ENCODE measurements at regions not wholly inside any gene's neighbourhood (a gene's known extent, or its start where the extent isn't known, plus 50 kb on each side); places are given as distances from the start of the nearest gene placed in this dataset.

GRCh38 chr11:25200925-25201324, 704.1 kb downstream of the LUZP2 start:
- H3K4me1 Mint-ChIP-seq: peaks cover 15% of the 10 kb centered on the region
- Histone ChIP-seq H3K27ac (ENCODE audit: low read depth) (no peak overlapping the region), H3K79me2 (replicated peaks; ENCODE audit: insufficient read depth) (no peaks in the 10 kb centered on the region), H3K27me3 (ENCODE audit: insufficient read depth) (no peaks in the 10 kb centered on the region), H3K4me2 (no peak overlapping the region), H3K9me2 (ENCODE audit: insufficient read depth) (no peaks in the 10 kb centered on the region), H3K4me3 (no peak overlapping the region), H3K4me1 (ENCODE audit: insufficient read depth) (peaks cover 9% of the 10 kb centered on the region), H3K36me3 (ENCODE audit: insufficient read depth) (no peaks in the 10 kb centered on the region), H2AFZ (no peak overlapping the region), H3F3A (replicated peaks; ENCODE audit: low read depth) (no peaks in the 10 kb centered on the region), H4K20me1 (replicated peaks; ENCODE audit: insufficient read depth) (no peaks in the 10 kb centered on the region)
- ATAC-seq (no peak), DNase-seq (ENCODE audit: low spot score) (no peak)
- no peak overlapping the region for H3K4me3 Mint-ChIP-seq
- TF ChIP-seq ZNF331 (CRISPR knock-in tag; IDR thresholded peaks at IDR 0.05; ENCODE audit: low read depth): no peak
- TF ChIP-seq ZNF114 (CRISPR knock-in tag; IDR thresholded peaks at IDR 0.05): no peak
- no peak for TF ChIP-seq CREB1 (CRISPR knock-in tag; IDR thresholded peaks at IDR 0.05; ENCODE audit: low read depth)
- no peak for TF ChIP-seq REST (IDR thresholded peaks at IDR 0.05; ENCODE audit: unreplicated experiment)
- no peak for TF ChIP-seq ZNF462 (CRISPR knock-in tag; IDR thresholded peaks at IDR 0.05)
- no peak for TF ChIP-seq EZH2 (IDR thresholded peaks at IDR 0.05; ENCODE audit: low read depth, unreplicated experiment)
- TF ChIP-seq JUNB (IDR thresholded peaks at IDR 0.05; ENCODE audit: unreplicated experiment): no peak
- no peak for TF ChIP-seq EZH2phosphoT487 (IDR thresholded peaks at IDR 0.05; ENCODE audit: unreplicated experiment)
- no peak for TF ChIP-seq NANOG (IDR thresholded peaks at IDR 0.05; ENCODE audit: borderline replicate concordance)
- no peak for TF ChIP-seq STAT1 (IDR thresholded peaks at IDR 0.05; ENCODE audit: unreplicated experiment)
- TF ChIP-seq POLR2AphosphoS5 (IDR thresholded peaks at IDR 0.05; ENCODE audit: low read depth): no peak
- no peak for TF ChIP-seq ETS1 (IDR thresholded peaks at IDR 0.05)
- no peak for TF ChIP-seq CTCF (conservative IDR thresholded peaks at IDR 0.05; ENCODE audit: low read depth in 2 of 2)
- H3K36me3 Mint-ChIP-seq (ENCODE audit: low read depth): peaks cover 3% of the 10 kb centered on the region; the same call in 1 of the 3 replicates
- peaks cover 2% of the 10 kb centered on the region for H3K27me3 Mint-ChIP-seq (ENCODE audit: insufficient read depth, low read depth, poor library complexity)
- H3K9me3 Mint-ChIP-seq: peaks cover 4% of the 10 kb centered on the region
- no peak overlapping the region for H3K27ac Mint-ChIP-seq

Measured in GM23338 (cell line).